ENCODE measurements at regions not wholly inside any gene's neighbourhood (a gene's known extent, or its start where the extent isn't known, plus 50 kb on each side); places are given as distances from the start of the nearest gene placed in this dataset.

DNA sequence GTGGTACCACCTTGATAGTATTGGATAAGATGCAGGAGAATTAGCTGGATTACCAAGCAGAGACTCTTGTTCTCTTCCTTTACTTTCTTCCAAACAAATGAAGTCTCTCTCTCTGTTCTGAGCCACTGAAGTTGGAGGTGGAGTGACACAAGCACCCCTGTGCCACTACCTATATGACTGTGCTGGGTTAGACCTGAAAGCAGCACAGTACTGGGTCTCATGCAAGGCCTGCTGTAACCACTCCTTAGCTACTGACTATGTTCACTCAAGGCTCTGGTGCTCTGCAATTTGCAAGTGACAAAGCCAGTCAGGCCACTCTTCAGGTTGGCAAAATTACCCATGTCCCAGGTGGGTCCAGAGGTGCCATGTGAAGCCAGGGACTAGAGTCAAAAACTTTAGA, 389.6 kb upstream of the MAOA start:
- Histone ChIP-seq H3K79me2 (ENCODE audit: control insufficient read depth, insufficient read depth, low read length) (no peaks in the 10 kb centered on the region), H3K79me1 (ENCODE audit: low read length) (no peaks in the 10 kb centered on the region), H3K56ac (ENCODE audit: low read length) (no peak overlapping the region), H3K27me3 (ENCODE audit: insufficient read depth, low read length, poor library complexity) (no peaks in the 10 kb centered on the region), H4K5ac (ENCODE audit: low read length) (no peak overlapping the region), H3K18ac (ENCODE audit: low read length) (no peak overlapping the region), H2AK5ac (ENCODE audit: low read length) (no peak overlapping the region), H3K4me2 (ENCODE audit: low read length) (no peak overlapping the region), H3K36me3 (ENCODE audit: control insufficient read depth, insufficient read depth, low read length) (no peaks in the 10 kb centered on the region), H3K23ac (ENCODE audit: low read length) (no peak overlapping the region), H3K4me1 (ENCODE audit: control insufficient read depth, low read depth, low read length) (no peaks in the 10 kb centered on the region), H2BK15ac (replicated peaks; ENCODE audit: low read depth) (no peak overlapping the region), H2BK120ac (ENCODE audit: low read depth, low read length) (no peak overlapping the region), H3K9ac (ENCODE audit: low read length) (no peak overlapping the region), H3K4me3 (ENCODE audit: low read length) (no peak overlapping the region), H3K27ac (ENCODE audit: low read depth, low read length) (no peak overlapping the region), H3K4ac (ENCODE audit: low read depth, low read length) (no peak overlapping the region), H2BK5ac (ENCODE audit: low read length) (no peak overlapping the region), H4K8ac (ENCODE audit: low read depth, low read length) (no peak overlapping the region)
- DNase-seq, result no peak

DNA sequence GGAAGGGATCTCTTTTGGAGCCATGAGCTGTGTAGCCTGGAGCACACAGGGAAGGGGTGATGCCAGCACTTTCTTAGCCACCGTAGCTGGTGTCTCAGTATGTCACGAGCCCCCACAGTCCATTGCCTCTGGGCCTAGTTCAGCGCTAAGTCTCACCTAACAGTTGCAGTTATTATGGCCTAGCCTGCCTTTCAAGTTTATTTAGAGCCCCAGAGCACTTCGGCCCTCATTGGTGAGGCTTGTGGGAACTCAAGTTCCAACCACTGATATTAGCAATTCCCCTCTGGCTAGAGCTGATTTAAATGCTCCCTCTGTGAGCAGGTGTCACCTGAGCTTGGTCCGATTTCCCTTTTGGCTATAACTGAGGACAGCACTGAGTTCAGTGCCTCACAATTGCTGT, 388.4 kb upstream of the MAOA start:
- H2BK5ac ChIP-seq (ENCODE audit: low read length), result no peak overlapping the region
- H3K23ac ChIP-seq (ENCODE audit: low read length), result no peak overlapping the region
- H3K9ac ChIP-seq (ENCODE audit: low read length), result no peak overlapping the region
- no peaks in the 10 kb centered on the region for H3K36me3 ChIP-seq (ENCODE audit: control insufficient read depth, insufficient read depth, low read length)
- no peaks in the 10 kb centered on the region for H3K79me1 ChIP-seq (ENCODE audit: low read length)
- H2BK120ac ChIP-seq (ENCODE audit: low read depth, low read length), result no peak overlapping the region
- no peaks in the 10 kb centered on the region for H3K27me3 ChIP-seq (ENCODE audit: insufficient read depth, low read length, poor library complexity)
- DNase-seq, result no peak
- no peaks in the 10 kb centered on the region for H3K4me1 ChIP-seq (ENCODE audit: control insufficient read depth, low read depth, low read length)
- H3K4me3 ChIP-seq (ENCODE audit: low read length), result no peak overlapping the region
- no peak overlapping the region for H4K8ac ChIP-seq (ENCODE audit: low read depth, low read length)
- H3K27ac ChIP-seq (ENCODE audit: low read depth, low read length), result no peak overlapping the region
- H3K4ac ChIP-seq (ENCODE audit: low read depth, low read length), result no peak overlapping the region
- H2AK5ac ChIP-seq (ENCODE audit: low read length), result no peak overlapping the region
- H3K79me2 ChIP-seq (ENCODE audit: control insufficient read depth, insufficient read depth, low read length), result no peaks in the 10 kb centered on the region
- H3K4me2 ChIP-seq (ENCODE audit: low read length), result no peak overlapping the region
- no peak overlapping the region for H4K5ac ChIP-seq (ENCODE audit: low read length)
- WGBS (ENCODE audit: extremely low coverage, insufficient coverage, low lambda C conversion rate), result no CpG with 5 or more reads among the region's 5 CpGs
- H2BK15ac ChIP-seq (replicated peaks; ENCODE audit: low read depth), result no peak overlapping the region
- no peak overlapping the region for H3K56ac ChIP-seq (ENCODE audit: low read length)
- no peak overlapping the region for H3K18ac ChIP-seq (ENCODE audit: low read length)

DNA sequence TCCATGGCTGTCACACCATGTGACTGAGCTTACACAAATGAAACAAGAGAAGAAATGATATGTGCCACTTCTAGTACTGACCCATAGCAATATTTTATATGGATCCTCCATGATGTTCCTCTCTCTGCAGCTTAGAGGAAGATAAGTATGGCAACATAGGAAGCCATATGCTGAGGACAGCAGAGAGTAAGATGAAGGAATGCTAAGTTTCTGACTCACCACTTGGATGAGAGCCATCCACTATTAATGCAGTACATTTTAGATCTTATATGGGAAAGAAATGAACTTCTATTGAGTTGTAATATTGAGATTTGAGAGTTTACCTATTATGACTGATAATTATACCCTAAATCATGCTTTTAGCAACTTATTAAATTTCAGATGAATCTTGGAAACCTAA, 386.9 kb upstream of the MAOA start:
- no peak overlapping the region for H3K4ac ChIP-seq (ENCODE audit: low read depth, low read length)
- no peak overlapping the region for H2BK5ac ChIP-seq (ENCODE audit: low read length)
- H3K79me2 ChIP-seq (ENCODE audit: control insufficient read depth, insufficient read depth, low read length), result no peaks in the 10 kb centered on the region
- H3K27ac ChIP-seq (ENCODE audit: low read depth, low read length), result no peak overlapping the region
- H3K4me1 ChIP-seq (ENCODE audit: control insufficient read depth, low read depth, low read length), result no peaks in the 10 kb centered on the region
- no peaks in the 10 kb centered on the region for H3K27me3 ChIP-seq (ENCODE audit: insufficient read depth, low read length, poor library complexity)
- no peak overlapping the region for H4K8ac ChIP-seq (ENCODE audit: low read depth, low read length)
- H3K56ac ChIP-seq (ENCODE audit: low read length), result no peak overlapping the region
- no peak for DNase-seq
- H4K5ac ChIP-seq (ENCODE audit: low read length), result no peak overlapping the region
- H2AK5ac ChIP-seq (ENCODE audit: low read length), result no peak overlapping the region
- no peak overlapping the region for H3K4me2 ChIP-seq (ENCODE audit: low read length)
- H2BK120ac ChIP-seq (ENCODE audit: low read depth, low read length), result no peak overlapping the region
- no peak overlapping the region for H3K9ac ChIP-seq (ENCODE audit: low read length)
- no peak overlapping the region for H3K23ac ChIP-seq (ENCODE audit: low read length)
- H3K36me3 ChIP-seq (ENCODE audit: control insufficient read depth, insufficient read depth, low read length), result no peaks in the 10 kb centered on the region
- no peak overlapping the region for H3K4me3 ChIP-seq (ENCODE audit: low read length)
- no peaks in the 10 kb centered on the region for H3K79me1 ChIP-seq (ENCODE audit: low read length)
- H2BK15ac ChIP-seq (replicated peaks; ENCODE audit: low read depth), result no peak overlapping the region
- no peak overlapping the region for H3K18ac ChIP-seq (ENCODE audit: low read length)

DNA sequence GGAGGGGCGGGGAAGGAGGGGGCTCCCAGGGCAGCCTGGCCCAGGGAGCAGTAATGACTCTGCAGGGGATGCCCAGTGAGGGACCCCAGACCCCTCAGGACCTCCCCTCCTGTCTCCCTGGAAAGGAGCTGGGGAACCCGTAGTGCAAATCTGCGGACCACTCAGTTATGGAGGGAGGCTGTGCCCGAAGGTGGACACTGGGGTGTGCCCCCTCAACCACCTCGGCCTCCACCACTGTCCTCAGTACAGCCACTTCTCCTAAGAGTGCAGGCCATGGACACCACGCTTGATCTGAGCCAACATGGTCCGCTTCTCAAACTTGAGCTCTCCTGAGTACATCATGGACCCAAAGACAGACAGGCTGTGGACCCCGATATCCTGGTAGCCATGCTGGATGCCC, 378.2 kb upstream of the MAOA start:
- no peak overlapping the region for H3K56ac ChIP-seq (ENCODE audit: low read length)
- no peaks in the 10 kb centered on the region for H3K27me3 ChIP-seq (ENCODE audit: insufficient read depth, low read length, poor library complexity)
- H3K9ac ChIP-seq (ENCODE audit: low read length), result no peak overlapping the region
- DNase-seq, result no peak
- no peak overlapping the region for H3K23ac ChIP-seq (ENCODE audit: low read length)
- no peak overlapping the region for H2BK5ac ChIP-seq (ENCODE audit: low read length)
- no peak overlapping the region for H2BK15ac ChIP-seq (replicated peaks; ENCODE audit: low read depth)
- no peak overlapping the region for H2BK120ac ChIP-seq (ENCODE audit: low read depth, low read length)
- H4K5ac ChIP-seq (ENCODE audit: low read length), result no peak overlapping the region
- no peak overlapping the region for H2AK5ac ChIP-seq (ENCODE audit: low read length)
- no peaks in the 10 kb centered on the region for H3K36me3 ChIP-seq (ENCODE audit: control insufficient read depth, insufficient read depth, low read length)
- H3K4ac ChIP-seq (ENCODE audit: low read depth, low read length), result no peak overlapping the region
- no peak overlapping the region for H3K27ac ChIP-seq (ENCODE audit: low read depth, low read length)
- H3K4me3 ChIP-seq (ENCODE audit: low read length), result no peak overlapping the region
- no CpG with 5 or more reads among the region's 8 CpGs for WGBS (ENCODE audit: extremely low coverage, insufficient coverage, low lambda C conversion rate)
- no peaks in the 10 kb centered on the region for H3K79me2 ChIP-seq (ENCODE audit: control insufficient read depth, insufficient read depth, low read length)
- no peak overlapping the region for H3K18ac ChIP-seq (ENCODE audit: low read length)
- no peaks in the 10 kb centered on the region for H3K4me1 ChIP-seq (ENCODE audit: control insufficient read depth, low read depth, low read length)
- no peak overlapping the region for H3K4me2 ChIP-seq (ENCODE audit: low read length)
- no peaks in the 10 kb centered on the region for H3K79me1 ChIP-seq (ENCODE audit: low read length)
- H4K8ac ChIP-seq (ENCODE audit: low read depth, low read length), result no peak overlapping the region

DNA sequence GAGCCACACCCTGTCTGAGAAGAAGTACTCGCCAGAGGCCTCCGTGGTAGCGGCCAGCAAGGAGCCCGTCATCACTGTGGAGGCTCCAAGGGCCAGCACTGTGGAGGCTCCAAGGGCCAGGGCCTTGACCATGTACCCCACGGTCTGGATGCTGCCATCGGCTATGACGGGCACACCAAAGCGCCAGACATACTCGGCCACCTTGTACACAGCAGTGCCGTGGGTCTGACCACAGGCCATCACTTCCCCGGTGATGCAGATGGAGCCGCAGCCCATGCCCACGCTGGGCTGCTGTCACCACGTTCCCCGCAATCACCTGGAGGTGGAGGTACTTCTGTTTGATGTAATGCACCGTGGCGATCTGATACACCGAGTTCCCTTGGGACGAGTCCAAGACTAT, 377.7 kb upstream of the MAOA start:
- H3K4me1 ChIP-seq (ENCODE audit: control insufficient read depth, low read depth, low read length), result no peaks in the 10 kb centered on the region
- no peak overlapping the region for H3K23ac ChIP-seq (ENCODE audit: low read length)
- WGBS (ENCODE audit: extremely low coverage, insufficient coverage, low lambda C conversion rate), result no CpG with 5 or more reads among the region's 19 CpGs
- no peak overlapping the region for H2BK120ac ChIP-seq (ENCODE audit: low read depth, low read length)
- H2AK5ac ChIP-seq (ENCODE audit: low read length), result no peak overlapping the region
- H2BK5ac ChIP-seq (ENCODE audit: low read length), result no peak overlapping the region
- no peak overlapping the region for H3K4me3 ChIP-seq (ENCODE audit: low read length)
- no peak overlapping the region for H3K4ac ChIP-seq (ENCODE audit: low read depth, low read length)
- H3K79me1 ChIP-seq (ENCODE audit: low read length), result no peaks in the 10 kb centered on the region
- no peak for DNase-seq
- no peak overlapping the region for H3K4me2 ChIP-seq (ENCODE audit: low read length)
- H3K9ac ChIP-seq (ENCODE audit: low read length), result no peak overlapping the region
- no peak overlapping the region for H3K27ac ChIP-seq (ENCODE audit: low read depth, low read length)
- H4K8ac ChIP-seq (ENCODE audit: low read depth, low read length), result no peak overlapping the region
- no peak overlapping the region for H3K56ac ChIP-seq (ENCODE audit: low read length)
- no peaks in the 10 kb centered on the region for H3K79me2 ChIP-seq (ENCODE audit: control insufficient read depth, insufficient read depth, low read length)
- H3K36me3 ChIP-seq (ENCODE audit: control insufficient read depth, insufficient read depth, low read length), result no peaks in the 10 kb centered on the region
- H2BK15ac ChIP-seq (replicated peaks; ENCODE audit: low read depth), result no peak overlapping the region
- no peaks in the 10 kb centered on the region for H3K27me3 ChIP-seq (ENCODE audit: insufficient read depth, low read length, poor library complexity)
- no peak overlapping the region for H4K5ac ChIP-seq (ENCODE audit: low read length)
- H3K18ac ChIP-seq (ENCODE audit: low read length), result no peak overlapping the region

DNA sequence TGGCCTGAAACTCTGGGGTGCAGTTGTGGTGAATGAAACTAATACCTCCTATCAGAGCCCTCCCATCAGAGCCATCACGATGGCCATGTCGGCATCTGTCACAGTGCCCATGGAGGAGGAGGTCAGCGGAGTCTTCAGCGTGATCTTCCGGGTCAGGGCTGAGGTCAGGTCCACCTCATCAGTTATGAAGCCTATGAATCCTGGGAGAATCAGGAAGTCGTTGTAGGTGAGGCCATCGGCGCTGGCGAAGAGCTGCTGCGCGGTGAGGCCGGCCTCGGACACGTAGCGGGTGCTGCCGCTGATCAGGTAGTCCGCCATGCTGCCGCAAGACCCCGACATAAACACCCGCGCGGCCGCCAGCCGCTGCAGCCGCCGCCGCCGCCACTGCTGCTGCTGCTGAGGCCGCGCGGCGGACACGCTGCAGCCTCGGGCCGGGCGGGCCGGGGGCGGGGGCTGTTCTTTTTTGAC, 376.7 kb upstream of the MAOA start:
- Histone ChIP-seq H2AK5ac (ENCODE audit: low read length) (no peak overlapping the region), H2BK15ac (replicated peaks; ENCODE audit: low read depth) (no peak overlapping the region), H4K5ac (ENCODE audit: low read length) (no peak overlapping the region), H3K18ac (ENCODE audit: low read length) (no peak overlapping the region), H3K4me3 (ENCODE audit: low read length) (no peak overlapping the region), H4K8ac (ENCODE audit: low read depth, low read length) (no peak overlapping the region), H3K79me1 (ENCODE audit: low read length) (no peaks in the 10 kb centered on the region), H3K36me3 (ENCODE audit: control insufficient read depth, insufficient read depth, low read length) (no peaks in the 10 kb centered on the region), H3K4me1 (ENCODE audit: control insufficient read depth, low read depth, low read length) (no peaks in the 10 kb centered on the region), H3K56ac (ENCODE audit: low read length) (no peak overlapping the region), H3K27me3 (ENCODE audit: insufficient read depth, low read length, poor library complexity) (no peaks in the 10 kb centered on the region), H3K4me2 (ENCODE audit: low read length) (no peak overlapping the region), H3K27ac (ENCODE audit: low read depth, low read length) (no peak overlapping the region), H2BK5ac (ENCODE audit: low read length) (no peak overlapping the region), H3K79me2 (ENCODE audit: control insufficient read depth, insufficient read depth, low read length) (no peaks in the 10 kb centered on the region), H3K4ac (ENCODE audit: low read depth, low read length) (no peak overlapping the region), H2BK120ac (ENCODE audit: low read depth, low read length) (no peak overlapping the region), H3K9ac (ENCODE audit: low read length) (no peak overlapping the region), H3K23ac (ENCODE audit: low read length) (no peak overlapping the region)
- no peak for DNase-seq
- no CpG with 5 or more reads among the region's 38 CpGs for WGBS (ENCODE audit: extremely low coverage, insufficient coverage, low lambda C conversion rate)

All from mesendoderm (in vitro differentiated cells).